Anterior cingulate cortex (tissue), 58 donors: ENCODE measurements at regions not wholly inside any gene's neighbourhood (a gene's known extent, or its start where the extent isn't known, plus 50 kb on each side); places are given as distances from the start of the nearest gene placed in this dataset.
A peak's percentile ranks its signal among the peaks of the same experiment; 100 is the strongest.

ENCODE experiments used
- DNase-seq, 58 donors: peaks; one replicate each; lab custom pipeline; 2025; lab: John Stamatoyannopoulos, UW

DNA sequence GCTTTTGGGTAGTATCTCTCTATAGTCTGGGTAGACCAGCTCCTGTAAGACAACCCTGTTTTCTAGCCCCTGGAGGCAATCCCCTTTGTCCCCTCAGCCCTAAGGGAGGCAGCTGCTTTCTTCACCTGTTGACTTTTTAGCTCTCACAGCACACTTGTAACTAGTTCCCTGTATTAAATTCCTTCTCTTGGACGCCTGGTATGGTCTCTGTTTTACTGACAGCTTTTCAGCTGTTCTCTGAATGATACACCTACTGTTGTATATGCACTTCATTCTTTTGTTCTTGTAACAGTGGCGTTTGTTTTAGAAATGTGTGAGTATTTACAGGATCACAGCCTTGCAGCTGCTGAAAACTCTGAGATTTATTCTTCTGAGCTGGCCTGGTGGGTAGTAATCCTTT, 413.0 kb upstream of the RBMS3 start:
- DNase-seq, result no peak

DNA sequence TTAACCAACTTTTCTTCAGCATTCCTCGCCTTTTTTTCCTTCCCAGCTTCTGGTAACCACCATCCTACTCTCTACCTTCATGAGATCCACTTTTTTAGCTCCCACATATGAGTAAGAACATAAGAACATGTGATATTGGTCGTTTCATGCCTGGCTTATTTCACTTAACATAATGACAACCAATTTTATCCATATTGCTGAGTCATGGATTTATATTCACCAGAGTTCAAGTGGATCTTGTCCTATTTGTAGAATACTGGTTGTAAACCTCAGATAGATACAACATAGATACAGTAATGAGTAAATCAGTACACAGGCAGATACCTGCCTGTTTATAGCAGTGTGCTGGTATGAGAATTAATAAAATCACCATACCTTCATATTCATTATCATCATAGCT, 412.0 kb upstream of the RBMS3 start:
- DNase-seq, result no peak

DNA sequence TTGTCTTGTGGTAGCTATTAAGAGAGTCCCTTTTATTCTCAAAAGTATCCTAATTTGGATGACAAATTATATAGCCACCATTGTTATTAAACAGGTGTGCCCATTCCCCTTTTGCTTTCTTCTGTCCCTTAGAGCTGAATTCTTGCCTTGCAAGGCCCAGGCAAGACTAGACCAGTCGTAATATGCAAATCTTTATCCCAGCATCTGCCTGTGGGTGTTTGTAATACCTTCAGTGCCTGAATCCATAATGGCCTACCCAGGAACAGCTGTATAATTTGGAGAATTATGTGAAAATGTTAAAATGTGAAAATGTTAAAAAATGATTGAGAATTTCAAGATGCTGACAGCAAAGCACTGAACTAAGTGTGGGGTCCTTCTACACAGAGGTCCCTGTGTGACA, 403.0 kb upstream of the RBMS3 start:
- DNase-seq, result no peak

DNA sequence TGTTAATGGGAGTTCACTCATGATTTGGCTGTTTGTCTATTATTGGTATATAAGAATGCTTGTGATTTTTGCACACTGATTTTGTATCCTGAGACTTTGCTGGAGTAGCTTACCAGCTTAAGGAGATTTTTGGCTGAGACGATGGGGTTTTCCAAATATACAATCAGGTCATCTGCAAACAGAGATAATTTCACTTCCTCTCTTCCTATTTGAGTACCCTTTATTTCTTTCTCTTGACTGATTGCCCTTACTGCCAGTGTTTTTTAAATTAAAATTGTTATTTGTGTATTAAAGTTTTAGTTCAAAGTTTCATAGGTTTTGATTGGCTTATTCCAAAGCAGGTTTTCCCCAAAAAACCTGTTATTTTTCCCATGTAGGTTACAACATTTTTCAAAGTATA, 390.5 kb upstream of the RBMS3 start:
- no peak for DNase-seq

DNA sequence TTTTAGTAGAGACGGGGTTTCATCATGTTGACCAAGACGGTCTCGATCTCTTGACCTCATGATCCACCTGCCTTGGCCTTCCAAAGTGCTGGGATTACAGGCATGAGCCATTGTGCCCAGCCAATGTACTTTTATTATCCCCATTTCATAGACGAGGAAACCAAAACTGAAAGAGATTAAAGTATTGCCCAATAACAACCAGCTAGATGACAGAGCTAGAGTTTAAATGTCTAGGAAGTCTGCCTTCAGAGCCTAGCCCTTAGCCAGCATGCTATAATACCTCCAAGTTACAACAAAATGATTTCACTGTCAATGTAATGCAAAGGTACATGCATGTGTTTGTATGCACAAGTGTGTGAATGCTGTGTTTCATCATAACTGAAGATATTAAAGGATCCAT, 389.4 kb upstream of the RBMS3 start:
- DNase-seq, result no peak

DNA sequence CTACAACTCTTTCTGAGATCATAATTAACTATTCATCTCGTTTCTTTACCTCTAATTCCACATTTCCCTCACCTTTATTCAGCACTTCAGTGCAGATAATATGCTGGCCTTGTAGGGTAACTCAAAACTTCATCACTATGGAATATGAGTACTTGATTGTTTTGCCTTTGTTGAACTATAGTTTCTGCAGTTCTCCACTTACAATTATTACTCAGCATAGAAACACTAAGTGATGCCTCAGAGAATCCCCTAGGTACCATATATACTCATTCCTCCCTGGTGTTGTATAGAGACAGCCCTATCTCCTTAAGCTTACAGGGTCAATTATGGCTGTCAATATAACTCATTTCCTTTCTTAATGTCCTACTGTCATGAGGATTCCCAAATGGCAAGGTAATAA, 380.6 kb upstream of the RBMS3 start:
- DNase-seq, result no peak

DNA sequence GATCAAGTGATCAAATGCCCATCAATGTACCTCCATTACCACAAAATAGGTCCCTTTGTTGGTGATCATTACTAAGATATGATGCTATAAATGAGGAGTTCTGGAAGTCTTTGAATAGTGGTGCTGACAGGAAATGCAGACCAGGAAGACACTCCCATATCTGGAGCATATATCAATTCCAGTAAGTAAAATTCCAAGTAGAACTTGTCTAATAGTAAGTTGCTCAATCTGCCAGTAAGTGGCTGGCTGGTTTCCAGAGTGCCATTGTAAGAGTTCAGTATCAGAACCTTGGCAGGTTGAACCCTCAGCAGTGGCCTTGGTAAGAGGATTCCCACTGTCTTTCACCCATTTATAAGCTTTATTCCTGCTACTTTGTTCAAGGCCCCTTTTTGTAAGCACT, 379.9 kb upstream of the RBMS3 start:
- DNase-seq, result peak in 2 of 58 donors; percentile 6 to 13

DNA sequence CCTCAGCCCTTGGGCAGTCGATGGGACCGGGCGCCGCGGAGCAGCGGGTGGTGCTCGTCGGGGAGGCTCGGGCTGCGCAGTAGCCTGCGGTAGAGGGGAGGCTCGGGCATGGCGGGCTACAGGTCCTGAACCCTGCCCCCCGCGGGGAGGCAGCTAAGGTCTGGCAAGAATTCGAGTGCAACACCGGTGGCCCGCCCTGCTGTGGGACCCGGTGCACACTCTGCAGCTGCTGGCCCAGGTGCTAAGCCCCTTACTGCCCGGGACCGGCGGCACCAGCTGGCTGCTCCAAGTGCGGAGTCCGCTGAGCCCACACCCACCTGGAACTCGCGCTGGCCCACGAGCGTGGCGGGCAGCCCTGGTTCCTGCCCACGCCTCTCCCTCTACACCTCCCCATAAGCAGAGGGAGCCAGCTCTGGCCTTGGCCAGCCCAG, 377.7 kb upstream of the RBMS3 start:
- DNase-seq, result no peak

DNA sequence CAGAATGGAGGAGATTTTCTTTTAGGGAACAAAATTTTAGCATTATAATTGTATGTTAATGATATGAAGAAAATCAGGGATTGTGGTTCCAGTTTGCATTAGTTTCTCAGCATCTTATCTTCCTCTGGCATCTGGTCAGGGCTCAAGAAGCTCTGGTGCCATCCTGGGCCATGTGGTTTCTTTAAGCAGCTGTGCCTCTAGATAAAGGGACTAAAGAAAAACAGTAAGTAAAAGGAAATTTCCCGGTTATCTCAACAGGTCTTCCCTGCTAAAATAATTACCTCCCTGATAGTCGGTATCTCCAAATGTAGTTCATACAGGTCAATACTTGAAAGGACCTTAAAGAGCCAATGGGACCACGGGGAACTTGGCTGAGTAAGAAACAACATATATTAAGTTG, 375.1 kb upstream of the RBMS3 start:
- no peak for DNase-seq

DNA sequence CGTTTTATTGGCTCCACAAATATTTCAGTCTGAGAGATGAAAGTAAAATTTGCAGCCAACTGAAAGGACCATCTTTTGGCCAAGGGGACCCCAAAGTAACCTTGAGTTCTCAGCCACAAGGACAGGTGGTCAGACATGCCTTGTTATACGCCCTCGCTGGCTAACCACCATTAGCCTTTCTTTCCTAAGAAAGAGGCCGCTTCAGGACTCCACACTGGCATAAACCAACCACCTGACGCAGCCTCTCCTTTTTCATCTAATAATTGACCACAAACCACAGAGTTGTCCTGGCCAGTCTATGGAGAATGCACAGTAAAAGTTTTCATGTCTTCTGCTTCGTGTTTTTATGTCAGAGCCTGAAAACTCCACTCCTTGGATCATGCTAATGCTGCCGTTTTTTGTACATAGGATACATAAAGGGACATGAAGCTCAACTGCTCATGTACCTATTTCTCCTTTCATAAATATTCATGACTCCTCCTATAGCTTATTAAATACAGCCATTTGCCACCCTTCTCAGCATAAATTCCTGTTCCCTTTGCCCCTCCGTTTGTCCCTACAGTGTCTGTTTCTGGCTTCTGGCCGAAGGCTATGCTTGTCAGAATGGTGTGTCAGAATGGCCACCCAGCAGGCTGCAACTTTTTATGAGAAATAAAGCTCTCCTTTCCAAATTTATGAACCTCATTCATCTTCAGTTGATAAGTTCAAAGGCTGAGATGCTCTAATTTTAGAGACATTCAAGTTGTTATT, 374.1 kb upstream of the RBMS3 start:
- no peak for DNase-seq

DNA sequence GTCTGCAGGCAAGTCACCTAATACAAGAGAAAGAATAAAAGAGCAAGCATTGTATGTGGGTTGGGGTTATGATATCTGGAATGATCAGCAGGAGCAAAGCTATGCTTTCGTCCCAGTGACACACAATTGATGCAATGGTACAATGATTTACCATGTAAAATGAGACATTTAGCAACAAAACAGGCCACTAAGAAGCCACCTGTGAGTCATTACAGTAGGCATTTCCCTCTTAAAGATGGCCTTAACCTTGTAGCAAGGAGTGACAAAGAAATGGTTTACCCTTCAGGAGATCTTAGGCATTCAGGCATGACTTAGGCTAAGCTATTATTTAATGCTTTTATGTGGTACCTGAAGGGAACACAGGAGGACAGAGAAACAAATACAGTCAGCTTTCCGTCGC, 373.3 kb upstream of the RBMS3 start:
- DNase-seq, result no peak

DNA sequence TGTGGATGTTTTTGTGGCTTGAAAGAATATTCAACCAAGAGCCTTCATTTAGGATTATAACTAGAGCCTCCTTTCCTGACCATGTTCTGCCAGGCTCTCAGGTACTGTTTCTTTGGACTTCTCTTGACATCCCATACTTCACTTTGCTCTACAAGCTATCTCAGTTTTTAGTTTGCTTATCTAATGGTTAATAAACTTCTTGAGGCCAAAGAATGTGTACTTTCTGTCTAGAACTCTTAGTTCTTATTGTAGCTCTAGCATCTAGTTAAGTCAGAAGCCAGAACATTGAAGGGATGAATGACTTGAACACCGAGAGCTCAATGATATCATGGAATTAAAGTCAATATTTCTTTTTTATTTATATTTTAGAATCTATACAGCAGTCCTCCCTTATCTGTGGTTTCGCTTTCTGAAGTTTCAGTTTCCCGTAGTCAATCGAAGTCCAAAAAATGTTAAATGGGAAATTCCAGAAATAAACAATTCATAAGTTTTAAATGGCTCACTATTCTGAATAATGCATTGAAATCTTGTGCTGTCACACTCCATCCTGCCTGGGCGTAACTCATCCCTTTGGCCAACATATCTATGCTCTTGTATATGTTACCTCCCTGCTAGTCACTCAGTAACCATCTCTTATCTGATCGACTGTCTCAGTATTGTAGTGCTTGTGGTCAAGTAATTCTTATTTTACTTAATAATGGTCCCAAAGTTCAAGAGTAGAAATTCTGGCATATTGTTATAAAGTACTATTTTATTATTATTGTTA, 368.6 kb upstream of the RBMS3 start:
- DNase-seq, result no peak

DNA sequence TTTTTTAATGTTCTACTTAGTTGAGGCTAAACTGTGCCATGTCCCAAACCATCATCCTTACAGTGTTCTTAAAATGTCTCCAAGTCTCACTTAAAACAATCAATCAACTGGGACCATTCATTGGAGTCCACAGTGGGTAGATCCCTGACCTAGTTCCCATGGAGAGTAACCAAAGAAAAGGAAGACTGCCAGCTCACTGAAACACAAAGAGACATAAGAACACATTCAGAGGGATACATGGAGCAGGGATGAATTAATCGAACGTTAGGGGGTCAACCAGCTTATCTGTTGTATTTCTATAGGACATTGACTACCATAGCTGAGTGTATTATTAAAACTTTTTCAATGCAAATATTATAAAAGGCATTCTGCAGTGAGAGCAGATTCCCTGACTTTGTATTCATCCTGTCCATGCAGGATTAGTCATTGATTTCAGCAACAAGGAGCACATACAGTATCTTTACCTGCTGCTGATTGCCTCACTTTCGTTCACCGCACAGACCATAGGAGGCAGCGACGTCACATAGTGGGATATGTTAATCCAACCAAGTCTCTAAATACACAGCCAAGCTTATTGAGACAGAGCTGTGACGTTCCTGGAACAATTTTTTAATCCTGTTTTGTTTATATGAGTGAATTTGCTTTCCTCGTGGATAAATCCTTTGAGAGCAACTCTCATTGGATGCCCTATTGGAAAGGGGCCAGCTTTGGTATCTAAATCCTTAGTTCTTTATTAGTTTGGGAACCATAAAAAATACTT, 364.9 kb upstream of the RBMS3 start:
- DNase-seq, result peak in 4 of 58 donors; percentile 2 to 57 (median 16)

DNA sequence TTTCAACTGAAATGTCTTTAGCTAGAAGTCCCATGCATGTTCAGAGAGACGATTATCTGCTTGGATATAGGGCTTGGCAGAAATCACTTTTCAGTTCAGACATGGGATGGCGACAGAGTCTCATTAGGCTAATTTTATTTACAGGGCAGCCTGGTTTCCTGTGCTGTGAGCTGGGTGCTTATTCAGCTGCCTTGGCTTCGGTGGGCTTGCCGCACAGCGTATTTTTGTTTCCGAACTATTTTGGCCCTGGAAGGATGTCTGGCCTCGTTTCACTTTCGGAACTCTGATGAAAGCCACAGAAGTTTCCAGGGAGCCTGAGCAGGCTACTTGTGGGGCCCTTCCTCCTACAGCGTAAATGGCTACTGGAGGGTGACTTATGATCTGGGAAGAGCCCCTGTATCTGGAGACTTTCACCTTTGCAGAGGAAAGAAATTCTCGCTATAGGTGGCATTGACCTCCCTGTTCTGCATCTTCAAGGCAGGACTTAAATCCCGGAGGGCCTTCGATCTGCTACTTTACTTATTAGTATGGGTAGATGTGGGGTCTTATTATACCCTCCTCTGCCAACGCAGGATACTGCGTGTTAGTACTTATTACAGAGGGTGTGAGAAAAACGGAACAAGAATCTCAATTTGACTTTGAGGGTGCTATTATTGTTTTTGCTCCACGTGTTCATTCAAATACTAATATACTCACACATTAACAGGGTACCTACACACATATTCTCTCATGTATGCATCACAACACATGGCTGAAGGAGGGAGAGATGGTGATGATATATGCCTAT, 364.0 kb upstream of the RBMS3 start:
- peak in 56 of 58 donors; percentile 2 to 90 (median 53) for DNase-seq

DNA sequence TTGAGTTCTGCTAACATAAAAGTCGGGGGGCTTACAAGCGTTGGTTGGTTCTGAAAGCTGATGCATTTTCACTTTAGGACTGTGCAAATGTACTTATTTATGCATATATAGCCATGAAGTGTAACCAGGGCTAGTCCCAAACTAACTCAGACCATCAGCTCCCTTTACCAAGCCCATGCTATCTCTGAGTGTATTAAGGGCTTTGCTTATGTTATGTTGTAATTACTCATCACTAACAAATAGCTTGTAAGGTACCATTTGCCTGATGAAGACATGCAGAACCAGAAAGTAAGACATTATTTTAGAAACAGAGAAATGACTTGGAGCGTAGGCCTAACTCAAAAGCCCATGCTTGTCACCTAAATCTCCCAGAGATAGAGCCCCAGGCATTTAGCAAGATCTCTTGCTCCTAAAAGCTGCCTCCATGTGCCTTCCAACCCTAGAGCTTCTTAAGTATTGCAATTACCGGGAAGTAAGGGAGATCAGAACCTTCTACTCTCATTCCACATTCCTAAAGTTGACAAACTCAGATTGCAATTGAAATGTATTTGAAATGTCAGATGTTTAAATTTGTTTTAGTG, 362.9 kb upstream of the RBMS3 start:
- DNase-seq, result no peak

DNA sequence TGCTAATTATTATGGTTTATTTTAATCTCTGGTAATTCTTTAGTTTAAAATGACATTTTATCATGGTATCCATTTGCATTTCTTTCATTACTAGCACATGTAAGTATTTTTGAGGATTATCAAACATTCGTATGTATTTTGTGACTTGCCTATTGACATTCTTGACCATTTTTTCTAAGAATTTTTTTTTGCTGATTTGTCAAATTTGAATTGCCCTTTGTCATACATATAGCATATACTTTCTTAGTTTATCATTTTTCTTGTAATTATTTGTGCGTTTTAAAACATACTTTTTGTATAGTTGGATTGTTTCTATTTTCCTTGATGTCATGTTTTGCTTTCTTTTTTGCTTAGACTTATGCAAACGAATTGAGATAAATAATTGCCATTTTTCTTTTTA, 358.5 kb upstream of the RBMS3 start:
- no peak for DNase-seq

DNA sequence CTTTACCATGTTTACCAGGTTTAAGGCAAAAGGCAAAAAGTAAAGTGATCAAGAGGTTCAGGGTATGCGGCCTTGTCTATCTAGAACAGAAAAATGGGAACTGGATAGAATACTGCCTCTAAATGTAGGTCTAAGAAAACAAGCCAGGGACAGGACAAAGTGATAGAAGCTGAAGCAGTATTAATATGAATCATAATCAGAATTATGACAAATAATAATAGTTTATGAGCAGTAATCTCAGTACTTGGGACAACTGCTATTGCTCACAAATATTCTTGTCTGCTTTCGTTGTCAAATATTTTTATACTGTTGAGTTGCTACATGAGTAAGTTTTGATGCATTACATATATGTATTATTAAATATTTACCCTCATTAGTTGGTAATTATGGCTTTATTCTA, 356.9 kb upstream of the RBMS3 start:
- DNase-seq, result no peak

DNA sequence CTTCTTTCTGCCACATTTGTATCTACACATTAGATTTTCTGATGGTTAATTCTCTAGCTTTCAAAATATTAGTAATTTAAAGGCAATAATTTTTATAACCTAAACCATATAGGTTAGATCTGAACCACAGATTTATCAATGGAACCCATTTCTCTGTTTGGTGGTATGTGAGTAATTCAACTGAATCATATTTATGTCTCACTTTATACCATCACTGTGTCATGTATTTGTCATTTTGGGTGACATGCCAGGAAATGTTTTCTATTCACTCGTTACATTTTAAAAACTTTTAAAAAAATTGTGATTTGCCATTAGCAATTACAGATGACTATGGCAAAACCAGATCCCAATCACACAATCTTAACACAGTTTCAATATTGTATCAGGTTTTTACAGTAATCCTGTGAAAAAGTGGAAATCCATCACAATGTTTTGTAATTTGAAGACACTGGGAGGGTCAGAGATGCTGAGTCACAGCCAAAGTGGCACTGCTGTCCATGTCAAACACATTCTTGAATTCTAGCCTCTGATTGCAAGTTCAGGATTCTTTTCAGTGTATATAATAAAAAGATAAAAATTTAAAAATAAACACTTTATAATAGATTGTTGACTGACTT, 356.0 kb upstream of the RBMS3 start:
- no peak for DNase-seq

DNA sequence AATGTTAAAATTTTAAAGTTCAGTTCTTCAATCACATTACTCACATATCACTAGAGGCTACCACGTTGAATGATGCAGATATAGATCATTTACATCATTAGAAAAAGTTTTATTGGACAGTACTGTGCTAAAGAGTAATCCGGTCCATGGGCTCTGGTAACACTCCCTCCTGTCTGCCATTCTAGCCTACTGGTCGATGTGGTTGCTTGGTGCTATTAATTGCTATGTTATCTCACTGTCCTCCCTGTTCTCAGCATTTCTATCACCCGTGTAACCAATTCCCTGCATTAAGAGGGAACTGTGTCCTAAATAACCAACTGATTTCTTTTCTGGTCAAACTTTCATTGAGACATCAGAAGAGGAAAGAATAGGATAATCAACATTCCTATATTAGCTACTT, 347.5 kb upstream of the RBMS3 start:
- DNase-seq, result no peak
